HEK293 (cell line): ENCODE measurements at regions not wholly inside any gene's neighbourhood (a gene's known extent, or its start where the extent isn't known, plus 50 kb on each side); places are given as distances from the start of the nearest gene placed in this dataset.

Experiments
- CTCF ChIP-seq: fragments of 450-650 bp; formaldehyde crosslinking; IDR thresholded peaks from 2 replicates; pipeline ENCODE4 v1.5.1; 2016; ENCODE audit warnings: missing biosample characterization, missing genetic modification characterization
- ZFP3 ChIP-seq: fragments of 450-650 bp; formaldehyde crosslinking; IDR thresholded peaks from 2 replicates; pipeline ENCODE4 v1.5.1; 2016; ENCODE audit warnings: low read depth, missing biosample characterization, missing genetic modification characterization
- ZIC2 ChIP-seq: fragments of 450-650 bp; formaldehyde crosslinking; IDR thresholded peaks from 2 replicates; pipeline ENCODE4 v1.5.1; 2016; ENCODE audit warnings: missing biosample characterization, missing genetic modification characterization
- ZNF140 ChIP-seq: fragments of 450-650 bp; formaldehyde crosslinking; IDR thresholded peaks from 2 replicates; pipeline ENCODE4 v1.5.1; 2016; ENCODE audit warnings: missing biosample characterization, missing genetic modification characterization
- ZNF2 ChIP-seq: fragments of 450-650 bp; formaldehyde crosslinking; IDR thresholded peaks from 2 replicates; pipeline ENCODE4 v1.5.1; 2016; ENCODE audit warnings: missing biosample characterization, missing genetic modification characterization
- ZNF37A ChIP-seq: fragments of 450-650 bp; IDR thresholded peaks from 2 replicates; pipeline ENCODE4 v1.5.1; 2018; ENCODE audit warnings: missing biosample characterization, missing genetic modification characterization
- ZNF416 ChIP-seq: fragments of 450-650 bp; formaldehyde crosslinking; IDR thresholded peaks from 2 replicates; pipeline ENCODE4 v1.5.1; 2016; ENCODE audit warnings: missing biosample characterization, missing genetic modification characterization
- ZNF571 ChIP-seq: fragments of 450-650 bp; formaldehyde crosslinking; IDR thresholded peaks from 2 replicates; pipeline ENCODE4 v1.5.0; 2017; ENCODE audit warnings: missing biosample characterization, missing genetic modification characterization
- ZNF639 ChIP-seq: fragments of 450-650 bp; formaldehyde crosslinking; IDR thresholded peaks from 2 replicates; pipeline ENCODE4 v1.5.1; 2016; ENCODE audit warnings: missing biosample characterization, missing genetic modification characterization

- no peak for TF ChIP-seq CTCF (tag by site-specific recombination)
- TF ChIP-seq ZIC2 = no peak
- TF ChIP-seq ZNF2 (tag by site-specific recombination) = no peak
- TF ChIP-seq ZNF639 (tag by site-specific recombination) = no peak
- no peak for TF ChIP-seq ZNF416 (tag by site-specific recombination)
- TF ChIP-seq ZNF571 (tag by site-specific recombination) = no peak
- no peak for TF ChIP-seq ZFP3 (tag by site-specific recombination)
- no peak for TF ChIP-seq ZNF140 (tag by site-specific recombination)
- TF ChIP-seq ZNF37A (tag by site-specific recombination) = no peak
Measured at GRCh38 chr9:78406146-78406545, 109.2 kb downstream of the PSAT1 start.
